Activated naive CD8-positive, alpha-beta T cell treated with anti-CD3 and anti-CD28 coated beads, Interleukin-2, amount 50 U/mL, for 24 hours (primary cell): ENCODE measurements at regions not wholly inside any gene's neighbourhood (a gene's known extent, or its start where the extent isn't known, plus 50 kb on each side); places are given as distances from the start of the nearest gene placed in this dataset.

Experiments used
- ATAC-seq: fragments of 150-1000 bp; cut with Tn5 transposase; one replicate; pipeline ENCODE4 v1.10.0; 2021
- DNase-seq: peaks from one replicate; pipeline ENCODE4 v3.0.0; 2021
- H3K27ac Mint-ChIP-seq: one replicate; pipeline ENCODE4 v1.8.0; 2021; ENCODE audit warnings: mild to moderate bottlenecking, mixed read lengths
- H3K27me3 Mint-ChIP-seq: one replicate; pipeline ENCODE4 v1.8.0; 2021; ENCODE audit warnings: mixed read lengths
- H3K36me3 Mint-ChIP-seq: one replicate; pipeline ENCODE4 v1.8.0; 2021; ENCODE audit warnings: low read depth, mixed read lengths
- H3K4me1 Mint-ChIP-seq: one replicate; pipeline ENCODE4 v1.8.0; 2021; ENCODE audit warnings: mixed read lengths
- H3K4me3 Mint-ChIP-seq: one replicate; pipeline ENCODE4 v1.8.0; 2021; ENCODE audit warnings: mild to moderate bottlenecking, moderate library complexity, mixed read lengths
- H3K9me3 Mint-ChIP-seq: one replicate; pipeline ENCODE4 v1.8.0; 2021; ENCODE audit warnings: mixed read lengths

GRCh38 chr2:22838461-22838860, 546.5 kb upstream of the KLHL29 start:
- no peak overlapping the region for H3K27ac Mint-ChIP-seq
- no peaks in the 10 kb centered on the region for H3K4me1 Mint-ChIP-seq
- no peak for DNase-seq
- no peak for ATAC-seq
- no peak overlapping the region for H3K4me3 Mint-ChIP-seq
- H3K27me3 Mint-ChIP-seq, result no peaks in the 10 kb centered on the region
- H3K36me3 Mint-ChIP-seq, result no peaks in the 10 kb centered on the region
- H3K9me3 Mint-ChIP-seq, result peaks cover 13% of the 10 kb centered on the region

DNA sequence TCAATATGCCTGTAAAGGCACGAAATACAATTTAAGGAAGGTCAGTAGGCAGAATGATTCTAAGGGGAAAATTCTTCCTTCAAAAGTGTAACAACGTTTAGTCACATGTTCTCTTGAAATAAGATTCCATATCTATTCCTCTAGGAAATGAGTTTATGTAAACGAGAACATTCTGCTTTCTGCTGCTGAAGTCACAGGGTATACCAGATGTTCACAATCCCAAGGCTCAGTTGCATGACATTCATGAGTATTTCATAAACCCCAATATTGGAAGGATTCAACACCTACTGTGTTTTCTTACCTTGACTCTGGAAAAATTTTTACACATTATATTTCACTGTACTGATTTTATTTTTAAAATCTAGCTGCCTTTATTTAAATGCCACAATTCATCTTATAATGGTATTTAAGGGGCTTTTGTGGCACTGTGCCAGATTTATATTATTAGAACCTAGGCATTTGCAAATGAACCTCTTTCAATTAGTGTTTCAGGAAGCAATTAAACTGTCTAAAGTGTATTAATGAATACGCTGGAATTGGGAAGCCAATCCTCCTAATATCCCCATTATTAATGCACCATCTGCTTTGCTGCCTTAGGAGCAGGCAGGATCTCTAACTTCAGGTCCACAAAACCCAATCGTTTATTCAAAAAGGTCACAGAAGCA, 542.6 kb upstream of the KLHL29 start:
- no peak overlapping the region for H3K4me3 Mint-ChIP-seq
- no peaks in the 10 kb centered on the region for H3K27me3 Mint-ChIP-seq
- H3K27ac Mint-ChIP-seq, result no peak overlapping the region
- H3K9me3 Mint-ChIP-seq, result peaks cover 4% of the 10 kb centered on the region
- H3K36me3 Mint-ChIP-seq, result no peaks in the 10 kb centered on the region
- ATAC-seq, result no peak
- H3K4me1 Mint-ChIP-seq, result no peaks in the 10 kb centered on the region
- no peak for DNase-seq

DNA sequence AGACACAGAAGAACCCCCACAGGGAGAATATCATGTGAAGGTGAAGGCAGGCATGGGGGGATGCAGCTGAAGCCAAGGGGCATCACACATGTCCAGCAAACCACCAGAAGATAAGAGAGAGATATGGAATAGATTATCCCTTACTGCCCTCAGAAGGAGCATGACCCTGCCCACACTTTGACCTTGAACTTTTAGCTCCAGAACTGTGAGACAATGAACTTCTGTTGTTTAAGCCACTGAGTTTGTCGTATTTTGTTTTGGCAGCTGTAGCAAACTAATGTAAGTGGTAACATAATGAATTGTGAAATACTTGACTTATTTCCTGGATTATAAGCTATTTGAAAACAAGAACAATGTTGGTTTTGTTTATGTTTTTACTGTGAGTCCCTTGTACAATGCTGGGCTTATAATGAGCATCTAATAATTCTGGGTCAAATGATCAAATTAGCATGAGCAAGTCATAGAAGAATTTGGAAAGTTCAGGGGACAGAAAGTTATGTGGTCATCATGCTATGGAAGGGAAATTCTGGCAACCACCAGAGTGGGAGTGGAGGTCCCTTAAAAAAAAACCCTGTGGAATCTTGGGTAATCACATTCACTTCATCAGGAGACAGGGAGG, 541.0 kb upstream of the KLHL29 start:
- no peak for ATAC-seq
- H3K27me3 Mint-ChIP-seq, result no peaks in the 10 kb centered on the region
- H3K36me3 Mint-ChIP-seq, result no peaks in the 10 kb centered on the region
- no peak overlapping the region for H3K4me3 Mint-ChIP-seq
- no peaks in the 10 kb centered on the region for H3K4me1 Mint-ChIP-seq
- no peak for DNase-seq
- no peak overlapping the region for H3K27ac Mint-ChIP-seq
- peaks cover 4% of the 10 kb centered on the region for H3K9me3 Mint-ChIP-seq

GRCh38 chr2:22850310-22850709, 534.7 kb upstream of the KLHL29 start:
- Mint-ChIP-seq H3K36me3 (no peaks in the 10 kb centered on the region), H3K9me3 (peaks cover 10% of the 10 kb centered on the region), H3K27ac (no peak overlapping the region), H3K4me1 (no peaks in the 10 kb centered on the region), H3K27me3 (no peaks in the 10 kb centered on the region), H3K4me3 (no peak overlapping the region)
- ATAC-seq (no peak), DNase-seq (no peak)

- H3K27ac Mint-ChIP-seq, result no peak overlapping the region
- no peaks in the 10 kb centered on the region for H3K36me3 Mint-ChIP-seq
- no peaks in the 10 kb centered on the region for H3K4me1 Mint-ChIP-seq
- H3K9me3 Mint-ChIP-seq, result peaks cover 10% of the 10 kb centered on the region
- no peak for DNase-seq
- no peaks in the 10 kb centered on the region for H3K27me3 Mint-ChIP-seq
- no peak overlapping the region for H3K4me3 Mint-ChIP-seq
- ATAC-seq, result no peak
These were observed 530.4 kb upstream of the KLHL29 start for GRCh38 chr2:22854588-22854987.

GRCh38 chr2:22855081-22855480, 529.9 kb upstream of the KLHL29 start:
- H3K27ac Mint-ChIP-seq, result no peak overlapping the region
- no peaks in the 10 kb centered on the region for H3K27me3 Mint-ChIP-seq
- H3K36me3 Mint-ChIP-seq, result no peaks in the 10 kb centered on the region
- H3K4me1 Mint-ChIP-seq, result no peaks in the 10 kb centered on the region
- H3K9me3 Mint-ChIP-seq, result peaks cover 8% of the 10 kb centered on the region
- DNase-seq (no peak), ATAC-seq (no peak)
- H3K4me3 Mint-ChIP-seq, result no peak overlapping the region

- Mint-ChIP-seq H3K36me3 (no peaks in the 10 kb centered on the region), H3K4me3 (no peak overlapping the region), H3K4me1 (no peaks in the 10 kb centered on the region), H3K27me3 (no peaks in the 10 kb centered on the region), H3K9me3 (peaks cover 8% of the 10 kb centered on the region), H3K27ac (no peak overlapping the region)
- no peak for DNase-seq
- ATAC-seq, result no peak
These were observed 529.2 kb upstream of the KLHL29 start for GRCh38 chr2:22855761-22856184.

GRCh38 chr2:22867973-22868372, 517.0 kb upstream of the KLHL29 start:
- no peaks in the 10 kb centered on the region for H3K4me1 Mint-ChIP-seq
- no peak overlapping the region for H3K27ac Mint-ChIP-seq
- ATAC-seq (no peak), DNase-seq (no peak)
- no peaks in the 10 kb centered on the region for H3K9me3 Mint-ChIP-seq
- H3K36me3 Mint-ChIP-seq, result no peaks in the 10 kb centered on the region
- no peak overlapping the region for H3K4me3 Mint-ChIP-seq
- H3K27me3 Mint-ChIP-seq, result no peaks in the 10 kb centered on the region

GRCh38 chr2:22878121-22878520, 506.9 kb upstream of the KLHL29 start:
- no peak overlapping the region for H3K4me3 Mint-ChIP-seq
- H3K27me3 Mint-ChIP-seq, result no peaks in the 10 kb centered on the region
- H3K4me1 Mint-ChIP-seq, result no peaks in the 10 kb centered on the region
- ATAC-seq, result no peak
- no peak for DNase-seq
- H3K9me3 Mint-ChIP-seq, result peaks cover 4% of the 10 kb centered on the region
- H3K27ac Mint-ChIP-seq, result no peak overlapping the region
- no peaks in the 10 kb centered on the region for H3K36me3 Mint-ChIP-seq

DNA sequence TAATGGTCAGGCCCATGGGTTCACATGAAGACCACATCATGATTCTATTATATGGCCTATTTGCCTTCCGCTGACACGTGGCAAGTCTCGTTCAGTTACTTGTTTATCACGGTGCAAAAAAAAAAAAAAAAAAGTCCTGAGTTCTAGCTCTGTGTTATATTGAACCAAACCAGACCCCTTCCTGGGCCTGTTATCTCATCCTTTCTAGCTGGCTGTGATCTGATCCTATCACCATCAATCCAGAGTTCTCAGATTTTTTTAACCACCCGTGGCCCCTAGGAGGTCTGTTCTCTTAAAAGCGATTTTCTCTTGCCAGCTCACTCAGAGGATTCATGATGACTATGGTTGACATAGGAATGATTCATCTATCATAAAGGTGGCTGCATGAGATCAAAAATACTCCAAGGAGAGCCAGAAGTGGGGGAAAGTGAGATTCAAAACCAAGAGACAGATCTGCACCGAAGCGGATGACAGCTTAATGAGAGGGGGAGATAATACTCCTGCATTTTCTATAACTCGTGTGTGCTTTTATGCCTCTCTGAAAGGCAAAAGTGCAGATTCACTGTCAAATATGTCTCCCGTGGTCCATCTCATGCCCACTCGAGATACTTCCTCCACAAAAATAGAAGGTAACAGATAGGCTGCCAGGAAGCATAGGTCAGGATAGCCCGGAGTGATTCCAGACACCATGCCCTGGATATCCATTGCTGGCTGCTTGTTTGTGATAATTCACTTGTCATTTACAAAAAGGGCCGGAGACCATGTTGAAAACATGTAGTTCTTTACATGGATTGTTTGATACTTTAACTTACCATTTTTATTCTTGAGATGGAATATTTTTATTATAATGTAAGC, 505.7 kb upstream of the KLHL29 start:
- ATAC-seq, result no peak
- no peak overlapping the region for H3K27ac Mint-ChIP-seq
- no peak for DNase-seq

DNA sequence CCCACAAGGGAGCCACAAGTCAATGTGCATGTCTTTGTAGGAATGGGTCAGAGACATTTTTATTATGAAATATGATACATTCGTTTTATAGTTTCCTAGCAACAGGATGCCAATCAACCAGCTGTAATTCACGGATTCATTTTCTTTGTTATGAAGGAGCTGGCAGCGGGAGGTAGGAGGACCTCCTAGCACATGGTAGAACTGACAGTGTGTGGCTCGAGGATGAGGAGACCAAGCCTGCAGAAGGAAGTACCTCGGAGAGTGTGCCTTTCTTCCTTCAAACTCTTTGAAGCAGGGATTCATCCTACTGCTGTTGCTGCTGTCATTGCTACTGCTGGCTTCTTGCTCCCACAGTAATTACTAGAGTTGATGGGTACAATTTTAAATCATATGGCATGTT, 504.8 kb upstream of the KLHL29 start:
- no peak for ATAC-seq

More for the DNA sequence above, 505.7 kb upstream of the KLHL29 start:
- H3K36me3 Mint-ChIP-seq, result no peaks in the 10 kb centered on the region
- no peaks in the 10 kb centered on the region for H3K4me1 Mint-ChIP-seq
- no peaks in the 10 kb centered on the region for H3K27me3 Mint-ChIP-seq
- H3K9me3 Mint-ChIP-seq, result peaks cover 4% of the 10 kb centered on the region
- H3K4me3 Mint-ChIP-seq, result no peak overlapping the region

DNA sequence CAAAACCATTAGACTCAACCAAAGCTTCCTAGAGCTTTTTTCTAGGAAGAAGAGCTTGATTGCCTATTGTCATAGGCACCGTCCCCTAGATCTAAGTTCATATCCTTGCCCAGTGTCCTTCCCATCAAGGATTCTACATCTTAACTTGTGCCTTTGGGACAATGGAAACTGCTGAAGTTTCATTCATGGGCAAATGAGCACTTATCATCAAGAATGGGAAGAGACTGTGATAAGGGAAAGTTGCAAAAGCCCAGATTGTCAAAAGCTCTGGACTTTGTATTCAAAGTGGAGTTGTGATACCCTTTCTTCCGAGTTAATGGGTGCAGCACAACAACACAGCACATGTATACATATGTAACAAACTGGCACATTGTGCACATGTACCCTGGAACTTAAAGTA, 503.0 kb upstream of the KLHL29 start:
- H3K4me1 Mint-ChIP-seq, result no peaks in the 10 kb centered on the region
- no peaks in the 10 kb centered on the region for H3K36me3 Mint-ChIP-seq
- no peak overlapping the region for H3K4me3 Mint-ChIP-seq
- no peak for ATAC-seq
- no peak for DNase-seq
- H3K27me3 Mint-ChIP-seq, result no peaks in the 10 kb centered on the region
- H3K27ac Mint-ChIP-seq, result no peak overlapping the region
- peaks cover 4% of the 10 kb centered on the region for H3K9me3 Mint-ChIP-seq

More for the DNA sequence above, 504.8 kb upstream of the KLHL29 start:
- H3K27me3 Mint-ChIP-seq, result no peaks in the 10 kb centered on the region
- H3K4me3 Mint-ChIP-seq, result no peak overlapping the region
- no peak for DNase-seq
- no peaks in the 10 kb centered on the region for H3K36me3 Mint-ChIP-seq
- no peak overlapping the region for H3K27ac Mint-ChIP-seq
- no peaks in the 10 kb centered on the region for H3K4me1 Mint-ChIP-seq
- peaks cover 4% of the 10 kb centered on the region for H3K9me3 Mint-ChIP-seq

DNA sequence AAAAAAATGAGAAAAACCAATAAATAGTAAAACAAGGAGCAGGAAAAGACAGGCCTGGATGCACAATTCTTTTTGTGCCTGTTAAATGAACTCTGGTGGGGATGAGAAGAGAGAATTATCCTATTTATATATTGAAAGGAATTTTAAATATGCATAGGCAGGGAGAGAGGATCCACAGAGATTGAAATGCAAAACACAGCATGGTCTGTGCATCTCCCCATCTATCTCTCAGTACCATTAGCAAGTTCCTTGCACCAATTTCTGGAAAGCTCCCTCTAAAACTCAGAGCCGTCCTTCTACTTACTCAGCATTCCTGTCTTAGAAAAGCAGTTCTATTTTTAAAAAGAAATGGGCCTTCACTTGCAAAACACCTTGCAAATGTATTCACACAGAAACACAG, 502.3 kb upstream of the KLHL29 start:
- DNase-seq (no peak), ATAC-seq (no peak)
- Mint-ChIP-seq H3K27me3 (no peaks in the 10 kb centered on the region), H3K36me3 (no peaks in the 10 kb centered on the region), H3K4me1 (no peaks in the 10 kb centered on the region), H3K4me3 (no peak overlapping the region), H3K27ac (no peak overlapping the region), H3K9me3 (peaks cover 4% of the 10 kb centered on the region)

DNA sequence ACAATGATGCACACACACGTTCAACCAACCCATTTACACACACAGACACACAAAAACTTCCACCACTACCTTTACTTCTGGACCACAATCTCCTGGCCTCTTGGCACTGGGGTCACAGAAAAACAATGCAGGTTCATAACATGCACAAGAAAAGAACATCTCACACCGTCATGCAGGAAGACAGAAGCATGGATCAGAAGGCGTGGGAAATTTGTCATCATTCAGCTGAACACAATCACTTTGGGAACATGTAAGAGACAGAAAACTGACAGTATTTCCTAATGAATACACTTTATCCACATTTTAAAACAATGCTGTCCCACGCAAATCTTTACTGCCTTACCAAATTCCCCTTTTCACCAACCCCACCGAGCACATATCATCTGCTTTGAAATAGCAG, 501.9 kb upstream of the KLHL29 start:
- ATAC-seq, result no peak
- H3K27me3 Mint-ChIP-seq, result no peaks in the 10 kb centered on the region
- peaks cover 4% of the 10 kb centered on the region for H3K9me3 Mint-ChIP-seq
- H3K4me3 Mint-ChIP-seq, result no peak overlapping the region
- DNase-seq, result no peak
- H3K4me1 Mint-ChIP-seq, result no peaks in the 10 kb centered on the region
- no peak overlapping the region for H3K27ac Mint-ChIP-seq
- H3K36me3 Mint-ChIP-seq, result no peaks in the 10 kb centered on the region

DNA sequence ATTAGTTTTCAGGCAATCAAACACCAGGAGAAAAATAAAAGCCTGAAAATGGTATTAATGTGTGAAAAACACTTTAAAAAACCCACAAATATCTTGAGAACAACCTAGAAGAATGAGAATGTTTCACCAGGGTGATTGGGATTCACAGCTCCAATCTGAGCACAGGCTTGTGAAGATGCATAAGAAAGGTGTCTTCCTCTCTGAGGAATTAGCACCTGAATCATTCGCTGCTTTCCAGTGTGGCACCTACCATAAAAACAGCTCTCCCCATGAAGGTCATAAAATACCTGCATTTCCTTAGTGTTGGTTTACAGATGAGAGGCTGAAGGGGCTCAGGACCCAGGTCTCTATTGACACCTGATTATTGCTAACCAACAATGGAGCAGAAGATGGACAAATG, 499.7 kb upstream of the KLHL29 start:
- Mint-ChIP-seq H3K27me3 (no peaks in the 10 kb centered on the region), H3K9me3 (no peaks in the 10 kb centered on the region), H3K27ac (no peak overlapping the region), H3K36me3 (no peaks in the 10 kb centered on the region), H3K4me3 (no peak overlapping the region), H3K4me1 (no peaks in the 10 kb centered on the region)
- DNase-seq (no peak), ATAC-seq (no peak)
